ENCODE measurements at regions not wholly inside any gene's neighbourhood (a gene's known extent, or its start where the extent isn't known, plus 50 kb on each side); places are given as distances from the start of the nearest gene placed in this dataset.

DNA sequence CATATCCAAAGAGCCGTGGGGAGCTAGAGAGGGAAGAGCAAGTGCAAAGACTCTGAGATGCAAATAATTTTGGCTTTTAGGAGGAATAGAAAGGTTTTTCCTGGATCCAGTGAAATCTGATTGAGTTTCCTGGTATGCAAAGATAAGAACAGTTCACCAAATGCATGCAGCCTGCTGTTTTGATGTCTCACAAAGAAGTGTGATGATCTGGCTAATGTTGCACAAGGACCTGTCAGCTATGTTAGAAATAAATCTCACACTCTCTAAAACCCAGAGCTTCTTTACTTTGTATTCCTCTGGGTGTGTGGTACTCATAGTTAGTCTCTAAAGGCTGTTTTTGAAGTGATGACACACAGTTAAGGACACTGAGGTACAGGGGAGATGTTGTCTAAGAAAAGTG, 321.4 kb downstream of the AACS start:
- intact Hi-C loops (cut with DNase I; ENCODE audit: low total_unique reads): no loop called here
- H3K9me3 ChIP-seq: peaks cover 0 to 4% (median 0%) of the 10 kb centered on the region in 8 donors
- no peak for DNase-seq
- no peaks in the 10 kb centered on the region for H3K4me1 ChIP-seq
- peaks cover 0 to 14% (median 0%) of the 10 kb centered on the region in 7 donors for H3K27me3 ChIP-seq (replicated peaks in 1 of 7)
- WGBS, 5 donors: 64 to 78% (median 72%) methylated on average over 1 of the region's 1 CpG
- H3K4me3 ChIP-seq: no peak overlapping the region
- H3K27ac ChIP-seq: no peak overlapping the region
- no peaks in the 10 kb centered on the region for H3K36me3 ChIP-seq
- TF ChIP-seq, protein P1, sequence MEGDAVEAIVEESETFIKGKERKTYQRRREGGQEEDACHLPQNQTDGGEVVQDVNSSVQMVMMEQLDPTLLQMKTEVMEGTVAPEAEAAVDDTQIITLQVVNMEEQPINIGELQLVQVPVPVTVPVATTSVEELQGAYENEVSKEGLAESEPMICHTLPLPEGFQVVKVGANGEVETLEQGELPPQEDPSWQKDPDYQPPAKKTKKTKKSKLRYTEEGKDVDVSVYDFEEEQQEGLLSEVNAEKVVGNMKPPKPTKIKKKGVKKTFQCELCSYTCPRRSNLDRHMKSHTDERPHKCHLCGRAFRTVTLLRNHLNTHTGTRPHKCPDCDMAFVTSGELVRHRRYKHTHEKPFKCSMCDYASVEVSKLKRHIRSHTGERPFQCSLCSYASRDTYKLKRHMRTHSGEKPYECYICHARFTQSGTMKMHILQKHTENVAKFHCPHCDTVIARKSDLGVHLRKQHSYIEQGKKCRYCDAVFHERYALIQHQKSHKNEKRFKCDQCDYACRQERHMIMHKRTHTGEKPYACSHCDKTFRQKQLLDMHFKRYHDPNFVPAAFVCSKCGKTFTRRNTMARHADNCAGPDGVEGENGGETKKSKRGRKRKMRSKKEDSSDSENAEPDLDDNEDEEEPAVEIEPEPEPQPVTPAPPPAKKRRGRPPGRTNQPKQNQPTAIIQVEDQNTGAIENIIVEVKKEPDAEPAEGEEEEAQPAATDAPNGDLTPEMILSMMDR (IDR thresholded peaks at IDR 0.05 in 8 of 11, conservative IDR thresholded peaks at IDR 0.05 in 3 of 11): no peak
- TF ChIP-seq POLR2AphosphoS5 (IDR thresholded peaks at IDR 0.05) (no peak), POLR2A (IDR thresholded peaks at IDR 0.05) (no peak)

- intact Hi-C loops (cut with DNase I; ENCODE audit: low total_unique reads): no loop called here
- Histone ChIP-seq H3K9me3 (peaks cover 0 to 4% (median 0%) of the 10 kb centered on the region in 8 donors), H3K27me3 (replicated peaks in 1 of 7) (peaks cover 0 to 18% (median 0%) of the 10 kb centered on the region in 7 donors), H3K27ac (no peak overlapping the region), H3K36me3 (no peaks in the 10 kb centered on the region), H3K4me3 (no peak overlapping the region), H3K4me1 (no peaks in the 10 kb centered on the region)
- TF ChIP-seq, protein P1 (IDR thresholded peaks at IDR 0.05 in 8 of 11, conservative IDR thresholded peaks at IDR 0.05 in 3 of 11): no peak
- TF ChIP-seq POLR2A (IDR thresholded peaks at IDR 0.05) (no peak), POLR2AphosphoS5 (IDR thresholded peaks at IDR 0.05) (no peak)
- no peak for DNase-seq
Measured at GRCh38 chr12:125387206-125387605, 322.0 kb downstream of the AACS start.

GRCh38 chr12:125389061-125389697, 323.9 kb downstream of the AACS start:
- intact Hi-C loops (cut with DNase I; ENCODE audit: low total_unique reads): no loop called here
- Histone ChIP-seq H3K4me1 (no peaks in the 10 kb centered on the region), H3K36me3 (no peaks in the 10 kb centered on the region), H3K27me3 (replicated peaks in 1 of 7) (peaks cover 0 to 18% (median 0%) of the 10 kb centered on the region in 7 donors), H3K9me3 (peaks cover 0 to 4% (median 0%) of the 10 kb centered on the region in 8 donors), H3K27ac (no peak overlapping the region), H3K4me3 (no peak overlapping the region)
- DNase-seq: no peak
- no peak for TF ChIP-seq POLR2A (IDR thresholded peaks at IDR 0.05)
- no peak for TF ChIP-seq POLR2AphosphoS5 (IDR thresholded peaks at IDR 0.05)
- TF ChIP-seq, protein P1 (IDR thresholded peaks at IDR 0.05 in 8 of 11, conservative IDR thresholded peaks at IDR 0.05 in 3 of 11): no peak

GRCh38 chr12:125393569-125393968, 328.3 kb downstream of the AACS start:
- H3K4me3 ChIP-seq: no peak overlapping the region
- WGBS, 5 donors: 59 to 74% (median 64%) methylated on average over 7 of the region's 7 CpGs
- no peak overlapping the region for H3K27ac ChIP-seq
- intact Hi-C loops (cut with DNase I; ENCODE audit: low total_unique reads): no loop called here
- H3K4me1 ChIP-seq: no peaks in the 10 kb centered on the region
- TF ChIP-seq POLR2A (IDR thresholded peaks at IDR 0.05) (no peak), POLR2AphosphoS5 (IDR thresholded peaks at IDR 0.05) (no peak)
- TF ChIP-seq, protein P1 (IDR thresholded peaks at IDR 0.05 in 8 of 11, conservative IDR thresholded peaks at IDR 0.05 in 3 of 11): no peak
- H3K27me3 ChIP-seq (replicated peaks in 1 of 7): peaks cover 0 to 14% (median 0%) of the 10 kb centered on the region in 7 donors
- no peak for DNase-seq
- peaks cover 0 to 11% (median 5%) of the 10 kb centered on the region in 8 donors for H3K9me3 ChIP-seq
- no peaks in the 10 kb centered on the region for H3K36me3 ChIP-seq
